SK-N-SH (cell line): ENCODE measurements at regions not wholly inside any gene's neighbourhood (a gene's known extent, or its start where the extent isn't known, plus 50 kb on each side); places are given as distances from the start of the nearest gene placed in this dataset.

Experiments
- CHD2 ChIP-seq: fragments of 150-350 bp; IDR thresholded peaks from 2 replicates; pipeline ENCODE4 v1.6.1; 2018; ENCODE audit warnings: low read length; ENCODE audit not compliant: partially characterized antibody
- CTCF ChIP-seq: fragments of 200-600 bp; sonication (generic); IDR thresholded peaks from 2 replicates; pipeline ENCODE4 v1.6.1; 2017; ENCODE audit warnings: antibody characterized with exemption, mild to moderate bottlenecking, moderate library complexity
- ELF1 ChIP-seq: IDR thresholded peaks from 2 replicates; pipeline ENCODE4 v1.4.0; 2012
- EZH2phosphoT487 ChIP-seq: fragments of 200-600 bp; sonication (generic); IDR thresholded peaks from 2 replicates; pipeline ENCODE4 v1.6.1; 2017; ENCODE audit warnings: low read depth, mixed run types, mild to moderate bottlenecking, antibody characterized with exemption, moderate library complexity, borderline replicate concordance
- FOXJ3 ChIP-seq: sonication (generic); formaldehyde crosslinking; IDR thresholded peaks from 2 replicates; pipeline ENCODE4 v1.5.1; 2020; ENCODE audit warnings: mild to moderate bottlenecking, missing genetic modification reagents
- FOXM1 ChIP-seq: IDR thresholded peaks from 2 replicates; pipeline ENCODE4 v1.4.0; 2012; ENCODE audit warnings: low read depth, mild to moderate bottlenecking
- GABPA ChIP-seq: IDR thresholded peaks from 2 replicates; pipeline ENCODE4 v1.4.0; 2012; ENCODE audit warnings: low read depth, mild to moderate bottlenecking
- IRF3 ChIP-seq: fragments of 150-350 bp; IDR thresholded peaks from 2 replicates; pipeline ENCODE4 v1.6.1; 2016; ENCODE audit warnings: mild to moderate bottlenecking, low read depth, low read length
- JUND ChIP-seq: IDR thresholded peaks from 2 replicates; pipeline ENCODE4 v1.4.0; 2012
- NFIC ChIP-seq: IDR thresholded peaks from 2 replicates; pipeline ENCODE4 v1.4.0; 2012; ENCODE audit warnings: borderline replicate concordance
- POLR2AphosphoS5 ChIP-seq: IDR thresholded peaks from 2 replicates; pipeline ENCODE4 v1.6.1; 2012; ENCODE audit warnings: low read depth, low read length
- RAD21 ChIP-seq: IDR thresholded peaks from 2 replicates; pipeline ENCODE4 v1.6.1; 2012; ENCODE audit warnings: mild to moderate bottlenecking, low read length
- RCOR1 ChIP-seq: fragments of 150-350 bp; IDR thresholded peaks from 2 replicates; pipeline ENCODE4 v1.6.1; 2017; ENCODE audit warnings: antibody characterized with exemption, low read length
- RFX5 ChIP-seq: IDR thresholded peaks from 2 replicates; pipeline ENCODE4 v1.6.1; 2012; ENCODE audit warnings: mild to moderate bottlenecking, improper control_type of control experiment, low read length
- RXRA ChIP-seq: IDR thresholded peaks from 2 replicates; pipeline ENCODE4 v1.4.0; 2012; ENCODE audit warnings: low read depth, mild to moderate bottlenecking, borderline replicate concordance
- SIN3A ChIP-seq: IDR thresholded peaks from 2 replicates; pipeline ENCODE4 v1.6.1; 2012; ENCODE audit warnings: low read depth, mild to moderate bottlenecking, low read length, moderate library complexity, borderline replicate concordance
- TCF12 ChIP-seq: IDR thresholded peaks from 2 replicates; pipeline ENCODE4 v1.4.0; 2012
- USF2 ChIP-seq: fragments of 150-350 bp; IDR thresholded peaks from 2 replicates; pipeline ENCODE4 v1.6.1; 2017; ENCODE audit warnings: antibody characterized with exemption, low read length, low read depth, borderline replicate concordance
- YY1 ChIP-seq: IDR thresholded peaks from 2 replicates; pipeline ENCODE4 v1.4.0; 2012; ENCODE audit warnings: low read depth, mild to moderate bottlenecking
- TF ChIP-seq, protein P1 (sequence below): IDR thresholded peaks from 2 replicates; pipeline ENCODE4 v1.4.0; 2012; ENCODE audit warnings: low read depth
- TF ChIP-seq, protein P2 (sequence below): IDR thresholded peaks from 2 replicates; pipeline ENCODE4 v1.6.1; 2012; ENCODE audit warnings: mild to moderate bottlenecking, low read depth, low read length, moderate library complexity
- TF ChIP-seq, protein P3 (sequence below): IDR thresholded peaks from 2 replicates; pipeline ENCODE4 v1.4.0; 2012; ENCODE audit warnings: low read depth, borderline replicate concordance

- TF ChIP-seq USF2 (no peak), GABPA (no peak), JUND (peak; percentile 55; the same call in 1 of the 2 replicates), FOXM1 (peak; percentile 47; the same call in 1 of the 2 replicates), CHD2 (no peak), RCOR1 (no peak), POLR2AphosphoS5 (0 out of 2 replicates have a peak, but pooled peaks have one; percentile 42), EZH2phosphoT487 (no peak), RXRA (peak; percentile 81), YY1 (no peak), RAD21 (no peak), ELF1 (no peak), TCF12 (peak; percentile 92), FOXJ3 (CRISPR knock-in tag) (no peak), CTCF (no peak), SIN3A (no peak), NFIC (peak; percentile 44; the same call in 1 of the 2 replicates), RFX5 (no peak), IRF3 (no peak)
- TF ChIP-seq, protein P1, sequence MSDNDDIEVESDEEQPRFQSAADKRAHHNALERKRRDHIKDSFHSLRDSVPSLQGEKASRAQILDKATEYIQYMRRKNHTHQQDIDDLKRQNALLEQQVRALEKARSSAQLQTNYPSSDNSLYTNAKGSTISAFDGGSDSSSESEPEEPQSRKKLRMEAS: no peak
- TF ChIP-seq, protein P2, sequence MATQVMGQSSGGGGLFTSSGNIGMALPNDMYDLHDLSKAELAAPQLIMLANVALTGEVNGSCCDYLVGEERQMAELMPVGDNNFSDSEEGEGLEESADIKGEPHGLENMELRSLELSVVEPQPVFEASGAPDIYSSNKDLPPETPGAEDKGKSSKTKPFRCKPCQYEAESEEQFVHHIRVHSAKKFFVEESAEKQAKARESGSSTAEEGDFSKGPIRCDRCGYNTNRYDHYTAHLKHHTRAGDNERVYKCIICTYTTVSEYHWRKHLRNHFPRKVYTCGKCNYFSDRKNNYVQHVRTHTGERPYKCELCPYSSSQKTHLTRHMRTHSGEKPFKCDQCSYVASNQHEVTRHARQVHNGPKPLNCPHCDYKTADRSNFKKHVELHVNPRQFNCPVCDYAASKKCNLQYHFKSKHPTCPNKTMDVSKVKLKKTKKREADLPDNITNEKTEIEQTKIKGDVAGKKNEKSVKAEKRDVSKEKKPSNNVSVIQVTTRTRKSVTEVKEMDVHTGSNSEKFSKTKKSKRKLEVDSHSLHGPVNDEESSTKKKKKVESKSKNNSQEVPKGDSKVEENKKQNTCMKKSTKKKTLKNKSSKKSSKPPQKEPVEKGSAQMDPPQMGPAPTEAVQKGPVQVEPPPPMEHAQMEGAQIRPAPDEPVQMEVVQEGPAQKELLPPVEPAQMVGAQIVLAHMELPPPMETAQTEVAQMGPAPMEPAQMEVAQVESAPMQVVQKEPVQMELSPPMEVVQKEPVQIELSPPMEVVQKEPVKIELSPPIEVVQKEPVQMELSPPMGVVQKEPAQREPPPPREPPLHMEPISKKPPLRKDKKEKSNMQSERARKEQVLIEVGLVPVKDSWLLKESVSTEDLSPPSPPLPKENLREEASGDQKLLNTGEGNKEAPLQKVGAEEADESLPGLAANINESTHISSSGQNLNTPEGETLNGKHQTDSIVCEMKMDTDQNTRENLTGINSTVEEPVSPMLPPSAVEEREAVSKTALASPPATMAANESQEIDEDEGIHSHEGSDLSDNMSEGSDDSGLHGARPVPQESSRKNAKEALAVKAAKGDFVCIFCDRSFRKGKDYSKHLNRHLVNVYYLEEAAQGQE: no peak
- TF ChIP-seq, protein P3, sequence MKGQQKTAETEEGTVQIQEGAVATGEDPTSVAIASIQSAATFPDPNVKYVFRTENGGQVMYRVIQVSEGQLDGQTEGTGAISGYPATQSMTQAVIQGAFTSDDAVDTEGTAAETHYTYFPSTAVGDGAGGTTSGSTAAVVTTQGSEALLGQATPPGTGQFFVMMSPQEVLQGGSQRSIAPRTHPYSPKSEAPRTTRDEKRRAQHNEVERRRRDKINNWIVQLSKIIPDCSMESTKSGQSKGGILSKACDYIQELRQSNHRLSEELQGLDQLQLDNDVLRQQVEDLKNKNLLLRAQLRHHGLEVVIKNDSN: no peak
Measured at GRCh38 chr4:145230726-145231125, 50.3 kb upstream of the OTUD4 start (continued).
